NT2/D1 (cell line): ENCODE measurements at regions not wholly inside any gene's neighbourhood (a gene's known extent, or its start where the extent isn't known, plus 50 kb on each side); places are given as distances from the start of the nearest gene placed in this dataset.

Source experiments
- DNase-seq: peaks from one replicate; pipeline ENCODE4 v3.0.0-alpha.2; 2011; ENCODE audit warnings: low read depth, low spot score
- H3K27me3 ChIP-seq: 2 replicates; pipeline ENCODE4 v1.6.0; 2011; ENCODE audit warnings: mild to moderate bottlenecking; ENCODE audit not compliant: insufficient read length, insufficient read depth
- H3K36me3 ChIP-seq: 2 replicates; pipeline ENCODE4 v1.6.1; 2011; ENCODE audit warnings: mild to moderate bottlenecking, low read length, mixed read lengths; ENCODE audit not compliant: insufficient read depth, insufficient read length
- H3K4me1 ChIP-seq: 2 replicates; pipeline ENCODE4 v1.5.1; 2011; ENCODE audit not compliant: insufficient read depth, insufficient read length
- H3K4me3 ChIP-seq: 2 replicates; pipeline ENCODE4 v1.5.1; 2011; ENCODE audit warnings: low read depth; ENCODE audit not compliant: insufficient read length
- H3K9ac ChIP-seq: 2 replicates; pipeline ENCODE4 v1.6.0; 2011; ENCODE audit warnings: low read depth; ENCODE audit not compliant: insufficient read length
- H3K9me3 ChIP-seq: 2 replicates; pipeline ENCODE4 v1.5.1; 2011; ENCODE audit warnings: mild to moderate bottlenecking, low read length; ENCODE audit not compliant: insufficient read depth
- SUZ12 ChIP-seq: IDR thresholded peaks from 2 replicates; pipeline ENCODE4 v1.6.1; 2011; ENCODE audit not compliant: insufficient read length, insufficient read depth; ENCODE audit errors: extremely low read depth
- YY1 ChIP-seq: IDR thresholded peaks from 2 replicates; pipeline ENCODE4 v1.6.1; 2011; ENCODE audit not compliant: insufficient read length, insufficient read depth
- ZNF274 ChIP-seq: IDR thresholded peaks from 2 replicates; pipeline ENCODE4 v1.6.1; 2011; ENCODE audit warnings: mild to moderate bottlenecking, low read depth, low read length

- DNase-seq: no peak
- no peaks in the 10 kb centered on the region for H3K9me3 ChIP-seq
- H3K27me3 ChIP-seq: no peaks in the 10 kb centered on the region
- H3K36me3 ChIP-seq: no peaks in the 10 kb centered on the region
- no peaks in the 10 kb centered on the region for H3K4me1 ChIP-seq
- TF ChIP-seq ZNF274: no peak
- no peak for TF ChIP-seq SUZ12
- no peak for TF ChIP-seq YY1
- H3K9ac ChIP-seq: no peak overlapping the region
- no peak overlapping the region for H3K4me3 ChIP-seq
These were observed 673.8 kb downstream of the INHBA start for GRCh38 chr7:41029072-41029499.

- Histone ChIP-seq H3K9ac (no peak overlapping the region), H3K9me3 (no peaks in the 10 kb centered on the region), H3K27me3 (no peaks in the 10 kb centered on the region), H3K36me3 (no peaks in the 10 kb centered on the region), H3K4me1 (no peaks in the 10 kb centered on the region), H3K4me3 (no peak overlapping the region)
- DNase-seq: no peak
- TF ChIP-seq ZNF274 (no peak), YY1 (no peak), SUZ12 (no peak)
These were observed 674.3 kb downstream of the INHBA start for GRCh38 chr7:41028580-41028979.

GRCh38 chr7:41027428-41028115 is 675.3 kb downstream of the INHBA start:
- Histone ChIP-seq H3K9me3 (no peaks in the 10 kb centered on the region), H3K4me3 (no peak overlapping the region), H3K9ac (no peak overlapping the region), H3K4me1 (no peaks in the 10 kb centered on the region), H3K36me3 (no peaks in the 10 kb centered on the region), H3K27me3 (no peaks in the 10 kb centered on the region)
- DNase-seq: no peak
- TF ChIP-seq YY1: no peak
- no peak for TF ChIP-seq SUZ12
- TF ChIP-seq ZNF274: no peak

GRCh38 chr7:41024126-41024525 is 678.8 kb downstream of the INHBA start:
- Histone ChIP-seq H3K36me3 (no peaks in the 10 kb centered on the region), H3K27me3 (no peaks in the 10 kb centered on the region), H3K9me3 (no peaks in the 10 kb centered on the region), H3K9ac (no peak overlapping the region), H3K4me1 (no peaks in the 10 kb centered on the region), H3K4me3 (no peak overlapping the region)
- DNase-seq: no peak
- TF ChIP-seq ZNF274: no peak
- TF ChIP-seq YY1: no peak
- TF ChIP-seq SUZ12: no peak

- H3K9me3 ChIP-seq: no peaks in the 10 kb centered on the region
- no peaks in the 10 kb centered on the region for H3K36me3 ChIP-seq
- H3K4me1 ChIP-seq: no peaks in the 10 kb centered on the region
- DNase-seq: no peak
- no peaks in the 10 kb centered on the region for H3K27me3 ChIP-seq
- TF ChIP-seq ZNF274 (no peak), YY1 (no peak), SUZ12 (no peak)
- no peak overlapping the region for H3K9ac ChIP-seq
- no peak overlapping the region for H3K4me3 ChIP-seq
These were observed 682.8 kb downstream of the INHBA start for GRCh38 chr7:41020056-41020455.

- Histone ChIP-seq H3K36me3 (no peaks in the 10 kb centered on the region), H3K4me3 (no peak overlapping the region), H3K9me3 (no peaks in the 10 kb centered on the region), H3K27me3 (no peaks in the 10 kb centered on the region), H3K4me1 (no peaks in the 10 kb centered on the region), H3K9ac (no peak overlapping the region)
- DNase-seq: no peak
- TF ChIP-seq SUZ12 (no peak), ZNF274 (no peak), YY1 (no peak)
These were observed 689.8 kb downstream of the INHBA start for GRCh38 chr7:41013117-41013516.

- Histone ChIP-seq H3K9ac (no peak overlapping the region), H3K4me1 (no peaks in the 10 kb centered on the region), H3K27me3 (no peaks in the 10 kb centered on the region), H3K36me3 (no peaks in the 10 kb centered on the region), H3K4me3 (no peak overlapping the region), H3K9me3 (no peaks in the 10 kb centered on the region)
- TF ChIP-seq ZNF274: no peak
- no peak for TF ChIP-seq YY1
- no peak for DNase-seq
These were observed 690.8 kb downstream of the INHBA start for GRCh38 chr7:41012041-41012440.

- Histone ChIP-seq H3K9ac (no peak overlapping the region), H3K36me3 (no peaks in the 10 kb centered on the region), H3K27me3 (no peaks in the 10 kb centered on the region), H3K9me3 (no peaks in the 10 kb centered on the region), H3K4me3 (no peak overlapping the region), H3K4me1 (no peaks in the 10 kb centered on the region)
- no peak for DNase-seq
- TF ChIP-seq ZNF274: no peak
- no peak for TF ChIP-seq SUZ12
- TF ChIP-seq YY1: no peak
These were observed 691.9 kb downstream of the INHBA start for GRCh38 chr7:41010967-41011366.
